Hepatocyte (in vitro differentiated cells): ENCODE measurements at regions not wholly inside any gene's neighbourhood (a gene's known extent, or its start where the extent isn't known, plus 50 kb on each side); places are given as distances from the start of the nearest gene placed in this dataset.

Experiments
- CTCF ChIP-seq: fragments of 200-600 bp; sonication (generic); IDR thresholded peaks from 2 replicates; pipeline ENCODE4 v1.5.1; 2016; ENCODE audit warnings: antibody characterized with exemption, mild to moderate bottlenecking; ENCODE audit not compliant: poor library complexity
- EZH2 ChIP-seq: fragments of 200-600 bp; sonication (generic); IDR thresholded peaks from 2 replicates; pipeline ENCODE4 v1.6.1; 2016; ENCODE audit warnings: antibody characterized with exemption, mild to moderate bottlenecking, borderline replicate concordance

GRCh38 chr10:33719005-33719703 is 384.7 kb upstream of the NRP1 start:
- TF ChIP-seq CTCF, result no peak
- TF ChIP-seq EZH2, result no peak
